Upper lobe of left lung (tissue), 6 donors: ENCODE measurements at regions not wholly inside any gene's neighbourhood (a gene's known extent, or its start where the extent isn't known, plus 50 kb on each side); places are given as distances from the start of the nearest gene placed in this dataset.

ENCODE experiments used
- ATAC-seq, 2 donors: fragments of 200-7000 bp; cut with Tn5 transposase; one replicate each; pipeline ENCODE4 v1.9.1; 2022; ENCODE audit warnings: mild to moderate bottlenecking in 2 of 2, moderate library complexity in 2 of 2; ENCODE audit not compliant: low FRiP score in 2 of 2
- DNase-seq, 2 donors: peaks; one replicate each; pipeline ENCODE4 v3.0.0-alpha.2; 2019 to 2020
- H3K27ac ChIP-seq, 4 donors: fragments of 200-600 bp; sonication (generic); one replicate each; pipeline ENCODE4 v1.5.1; 2016 to 2019
- H3K27me3 ChIP-seq, 4 donors: fragments of 200-600 bp; sonication (generic); one replicate each; pipeline ENCODE4 v1.5.1; 2017 to 2019
- H3K36me3 ChIP-seq, 4 donors: fragments of 200-600 bp; sonication (generic); one replicate each; pipeline ENCODE4 v1.5.1; 2016 to 2019
- H3K4me1 ChIP-seq, 4 donors: fragments of 200-600 bp; sonication (generic); one replicate each; pipeline ENCODE4 v1.5.1; 2018 to 2019
- H3K4me3 ChIP-seq, 4 donors: fragments of 200-600 bp; sonication (generic); one replicate each; pipeline ENCODE4 v1.5.1; 2017 to 2019; ENCODE audit warnings: mild to moderate bottlenecking in 2 of 4, moderate library complexity in 1 of 4
- H3K9me3 ChIP-seq, 4 donors: fragments of 200-600 bp; sonication (generic); one replicate each; pipeline ENCODE4 v1.5.1; 2018 to 2019
- EP300 ChIP-seq, 4 donors: sonication (generic); formaldehyde crosslinking; IDR thresholded peaks; one replicate each; pipeline ENCODE4 v1.5.1; 2017; ENCODE audit warnings: antibody characterized with exemption in 4 of 4, control low read depth in 2 of 4
- POLR2A ChIP-seq, 4 donors: fragments of 450-650 bp; IDR thresholded peaks; one replicate each; pipeline ENCODE4 v1.5.1; 2016 to 2017; ENCODE audit warnings: antibody characterized with exemption in 4 of 4, mild to moderate bottlenecking in 2 of 4
- POLR2AphosphoS5 ChIP-seq, 2 donors: sonication (generic); formaldehyde crosslinking; IDR thresholded peaks; one replicate each; pipeline ENCODE4 v1.5.1; 2017; ENCODE audit warnings: antibody characterized with exemption in 2 of 2
- WGBS, 2 donors: methylation state at CpG; one replicate each; pipeline ENCODE4 v1.1.5; 2017 to 2018; 5-methylcytosine and 5-hydroxymethylcytosine counted together
- TF ChIP-seq, protein P1 (sequence below), 6 experiments: fragments of 450-650 bp in 4 of 6; fragments of 200-600 bp in 2 of 6; sonication (generic) in 2 of 6; IDR thresholded peaks; one replicate each; pipeline ENCODE4 v1.5.1; 2016 to 2019; ENCODE audit warnings: antibody characterized with exemption in 6 of 6
- donor health status: DM: no; HTN: no; CAD: no; lungs with moderate emphysema.
- donor health status: DM: no; HTN: yes; CAD: no; lungs with severe emphysema.

- TF ChIP-seq EP300 (IDR thresholded peaks at IDR 0.05) (no peak), POLR2A (IDR thresholded peaks at IDR 0.05) (no peak)
- TF ChIP-seq, protein P1, sequence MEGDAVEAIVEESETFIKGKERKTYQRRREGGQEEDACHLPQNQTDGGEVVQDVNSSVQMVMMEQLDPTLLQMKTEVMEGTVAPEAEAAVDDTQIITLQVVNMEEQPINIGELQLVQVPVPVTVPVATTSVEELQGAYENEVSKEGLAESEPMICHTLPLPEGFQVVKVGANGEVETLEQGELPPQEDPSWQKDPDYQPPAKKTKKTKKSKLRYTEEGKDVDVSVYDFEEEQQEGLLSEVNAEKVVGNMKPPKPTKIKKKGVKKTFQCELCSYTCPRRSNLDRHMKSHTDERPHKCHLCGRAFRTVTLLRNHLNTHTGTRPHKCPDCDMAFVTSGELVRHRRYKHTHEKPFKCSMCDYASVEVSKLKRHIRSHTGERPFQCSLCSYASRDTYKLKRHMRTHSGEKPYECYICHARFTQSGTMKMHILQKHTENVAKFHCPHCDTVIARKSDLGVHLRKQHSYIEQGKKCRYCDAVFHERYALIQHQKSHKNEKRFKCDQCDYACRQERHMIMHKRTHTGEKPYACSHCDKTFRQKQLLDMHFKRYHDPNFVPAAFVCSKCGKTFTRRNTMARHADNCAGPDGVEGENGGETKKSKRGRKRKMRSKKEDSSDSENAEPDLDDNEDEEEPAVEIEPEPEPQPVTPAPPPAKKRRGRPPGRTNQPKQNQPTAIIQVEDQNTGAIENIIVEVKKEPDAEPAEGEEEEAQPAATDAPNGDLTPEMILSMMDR (IDR thresholded peaks at IDR 0.05), result no peak
- no peak for DNase-seq
- ATAC-seq, result no peak
- peaks cover 0 to 19% (median 5%) of the 10 kb centered on the region in 4 donors for H3K9me3 ChIP-seq
- no peaks in the 10 kb centered on the region for H3K36me3 ChIP-seq
- H3K4me1 ChIP-seq, result no peaks in the 10 kb centered on the region
- H3K27me3 ChIP-seq, result no peaks in the 10 kb centered on the region
- no peak overlapping the region for H3K27ac ChIP-seq
- no peak overlapping the region for H3K4me3 ChIP-seq
Measured at GRCh38 chr6:85828973-85829372, 186.3 kb upstream of the SYNCRIP start.

DNA sequence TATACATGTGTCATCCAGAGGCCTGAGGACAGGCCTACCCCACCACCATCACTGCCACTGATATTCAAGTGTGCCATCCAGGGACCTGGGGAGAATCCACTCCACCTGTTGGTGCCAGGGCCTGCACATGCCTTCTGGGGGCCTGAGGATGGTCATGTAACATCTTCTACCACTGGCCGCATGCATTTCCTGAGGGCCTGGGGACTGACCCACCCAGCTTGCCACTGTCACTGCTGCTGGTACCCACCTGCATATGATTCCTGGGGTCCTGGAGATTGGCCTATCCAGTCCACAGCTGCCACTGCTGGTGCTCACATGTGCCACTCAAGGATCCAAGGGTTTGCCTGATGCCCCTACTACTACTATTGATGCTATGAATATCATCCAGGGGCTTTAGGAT, 184.3 kb upstream of the SYNCRIP start:
- Histone ChIP-seq H3K4me3 (no peak overlapping the region), H3K27ac (no peak overlapping the region), H3K4me1 (no peaks in the 10 kb centered on the region), H3K9me3 (peaks cover 0 to 19% (median 5%) of the 10 kb centered on the region in 4 donors), H3K27me3 (no peaks in the 10 kb centered on the region), H3K36me3 (no peaks in the 10 kb centered on the region)
- TF ChIP-seq EP300 (IDR thresholded peaks at IDR 0.05), result no peak
- TF ChIP-seq POLR2AphosphoS5 (IDR thresholded peaks at IDR 0.05), result no peak
- TF ChIP-seq, protein P1 (IDR thresholded peaks at IDR 0.05), result no peak
- TF ChIP-seq POLR2A (IDR thresholded peaks at IDR 0.05), result no peak
- DNase-seq (no peak), ATAC-seq (peak in 1 of 2 donors; percentile 22)
- WGBS, 2 donors, result 91% methylated on average over 1 of the region's 1 CpG; no CpG with 5 or more reads in 1 of the 2 donors

DNA sequence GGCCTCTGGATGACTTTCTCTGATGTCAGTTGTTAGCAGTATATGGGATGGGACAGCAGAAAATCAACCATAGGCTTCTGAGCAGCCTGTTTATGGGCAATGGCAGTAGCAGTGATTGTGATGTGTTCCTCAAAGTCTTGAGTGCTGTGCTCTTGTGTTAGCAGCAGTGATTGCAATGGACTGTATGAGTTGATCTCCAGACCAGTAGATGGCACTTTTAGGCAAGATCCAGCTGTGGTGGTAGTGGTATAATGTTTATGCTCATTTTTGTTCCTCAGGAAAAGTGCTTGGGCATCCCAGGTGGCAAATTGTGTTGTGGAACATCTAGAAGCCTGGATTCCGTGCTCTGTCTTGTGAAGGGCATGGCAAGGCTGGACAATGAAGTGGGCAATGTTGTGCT, 181.6 kb upstream of the SYNCRIP start:
- WGBS, 2 donors, result 83 to 84% methylated on average over 1 of the region's 1 CpG
- peaks cover 0 to 19% (median 10%) of the 10 kb centered on the region in 4 donors for H3K9me3 ChIP-seq
- no peak for ATAC-seq

GRCh38 chr6:85810558-85810957, 167.9 kb upstream of the SYNCRIP start:
- no peak for ATAC-seq
- 47 to 80% methylated on average over 1 of the region's 1 CpG for WGBS, 2 donors

More for the DNA sequence above, 181.6 kb upstream of the SYNCRIP start:
- no peaks in the 10 kb centered on the region for H3K36me3 ChIP-seq
- DNase-seq, result no peak
- no peak overlapping the region for H3K27ac ChIP-seq
- no peaks in the 10 kb centered on the region for H3K4me1 ChIP-seq
- no peaks in the 10 kb centered on the region for H3K27me3 ChIP-seq
- TF ChIP-seq EP300 (IDR thresholded peaks at IDR 0.05), result no peak
- H3K4me3 ChIP-seq, result no peak overlapping the region

DNA sequence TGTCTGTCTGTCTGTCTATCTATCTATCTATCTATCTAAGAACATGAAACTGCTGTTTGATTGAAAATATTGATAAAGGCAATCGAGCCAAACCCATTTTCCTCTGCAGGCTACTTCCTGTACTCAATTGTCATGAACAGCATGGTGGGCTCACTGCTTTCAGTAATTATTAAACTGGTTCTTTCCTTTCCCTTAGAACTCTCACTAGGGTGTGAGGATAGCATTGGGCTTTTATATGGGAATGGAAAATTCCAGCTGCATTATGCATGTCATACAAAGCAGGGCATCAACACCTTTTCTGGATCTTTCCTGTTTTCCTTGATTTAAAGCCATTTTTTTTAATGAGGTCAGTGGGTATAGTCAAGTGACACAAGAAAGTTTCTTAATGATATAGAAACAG, 161.0 kb upstream of the SYNCRIP start:
- DNase-seq, result no peak
- no peak for TF ChIP-seq POLR2A (IDR thresholded peaks at IDR 0.05)
- no peak for TF ChIP-seq POLR2AphosphoS5 (IDR thresholded peaks at IDR 0.05)
- TF ChIP-seq EP300 (IDR thresholded peaks at IDR 0.05), result no peak
- TF ChIP-seq, protein P1 (IDR thresholded peaks at IDR 0.05), result no peak
- peaks cover 0 to 13% (median 3%) of the 10 kb centered on the region in 4 donors for H3K9me3 ChIP-seq
- 22 to 31% methylated on average over 1 of the region's 1 CpG for WGBS, 2 donors
- H3K36me3 ChIP-seq, result no peaks in the 10 kb centered on the region
- no peaks in the 10 kb centered on the region for H3K4me1 ChIP-seq
- H3K27ac ChIP-seq, result no peak overlapping the region
- no peak for ATAC-seq
- no peaks in the 10 kb centered on the region for H3K27me3 ChIP-seq
- H3K4me3 ChIP-seq, result no peak overlapping the region

More at GRCh38 chr6:85810558-85810957, 167.9 kb upstream of the SYNCRIP start:
- Histone ChIP-seq H3K27me3 (no peaks in the 10 kb centered on the region), H3K9me3 (peaks cover 0 to 18% (median 3%) of the 10 kb centered on the region in 4 donors), H3K4me3 (no peak overlapping the region), H3K36me3 (no peaks in the 10 kb centered on the region), H3K27ac (no peak overlapping the region), H3K4me1 (no peaks in the 10 kb centered on the region)
- no peak for DNase-seq
- TF ChIP-seq POLR2AphosphoS5 (IDR thresholded peaks at IDR 0.05) (no peak), POLR2A (IDR thresholded peaks at IDR 0.05) (no peak), EP300 (IDR thresholded peaks at IDR 0.05) (no peak)
- TF ChIP-seq, protein P1 (IDR thresholded peaks at IDR 0.05), result no peak
